HL-60 (cell line): ENCODE measurements at regions not wholly inside any gene's neighbourhood (a gene's known extent, or its start where the extent isn't known, plus 50 kb on each side); places are given as distances from the start of the nearest gene placed in this dataset.
"Not testable (repeated sequence)": the region's sequence is repeated elsewhere in the genome, so short reads cannot be mapped to it uniquely, and the experiment has no call there.

Source experiments
- CTCF ChIP-seq: IDR thresholded peaks from one replicate; pipeline ENCODE4 v1.5.1; 2011; ENCODE audit warnings: low read length, control low read depth, inconsistent platforms; ENCODE audit not compliant: insufficient read depth
- GABPA ChIP-seq: IDR thresholded peaks from 2 replicates; pipeline ENCODE4 v1.6.1; 2012; ENCODE audit warnings: low read depth
- POLR2AphosphoS5 ChIP-seq: IDR thresholded peaks from 2 replicates; pipeline ENCODE4 v1.6.1; 2012; ENCODE audit warnings: low read depth
- REST ChIP-seq: IDR thresholded peaks from 2 replicates; pipeline ENCODE4 v1.6.1; 2012; ENCODE audit warnings: low read depth; ENCODE audit not compliant: insufficient replicate concordance

GRCh38 chr1:143663056-143663455, 308.7 kb downstream of the FAM72C start:
- TF ChIP-seq REST, CTCF, POLR2AphosphoS5: not testable (repeated sequence)
- TF ChIP-seq GABPA = peak; percentile 33; the same call in 1 of the 2 replicates
